Lung (tissue), 11 donors: ENCODE measurements at regions not wholly inside any gene's neighbourhood (a gene's known extent, or its start where the extent isn't known, plus 50 kb on each side); places are given as distances from the start of the nearest gene placed in this dataset.

Experiments
- ATAC-seq: fragments of 200-7000 bp; cut with Tn5 transposase; one replicate; pipeline ENCODE4 v1.9.1; 2020; ENCODE audit warnings: moderate number of reproducible peaks; ENCODE audit not compliant: insufficient read depth, low FRiP score
- DNase-seq, 3 donors: peaks; one replicate each; pipeline ENCODE4 v3.0.0-alpha.2; 2013 to 2017
- H3K27ac ChIP-seq, 2 donors: one replicate each; pipeline ENCODE4 v1.5.1; 2013; ENCODE audit warnings: mild to moderate bottlenecking in 2 of 2, moderate library complexity in 2 of 2, control low read depth in 1 of 2, inconsistent platforms in 1 of 2, low read depth in 1 of 2, low read length in 1 of 2
- H3K27me3 ChIP-seq, 3 donors: one replicate each; pipeline ENCODE4 v1.5.1; 2013; ENCODE audit warnings: low read length in 2 of 3; ENCODE audit not compliant: control insufficient read depth in 3 of 3, insufficient read depth in 3 of 3
- H3K36me3 ChIP-seq, 4 donors: one replicate each; pipeline ENCODE4 v1.5.1; 2013; ENCODE audit warnings: low read length in 4 of 4, mild to moderate bottlenecking in 1 of 4, moderate library complexity in 1 of 4; ENCODE audit not compliant: control insufficient read depth in 4 of 4, insufficient read depth in 4 of 4
- H3K4me1 ChIP-seq, 5 donors: one replicate each; pipeline ENCODE4 v1.5.1; 2013; ENCODE audit warnings: low read length in 5 of 5, mild to moderate bottlenecking in 2 of 5, moderate library complexity in 1 of 5; ENCODE audit not compliant: control insufficient read depth in 5 of 5, insufficient read depth in 5 of 5
- H3K4me3 ChIP-seq: one replicate; pipeline ENCODE4 v1.5.1; 2013; ENCODE audit warnings: mild to moderate bottlenecking, control low read depth, moderate library complexity
- H3K9ac ChIP-seq, 2 donors: one replicate each; pipeline ENCODE4 v1.5.1; 2013; ENCODE audit warnings: low read length in 2 of 2, control low read depth in 1 of 2; ENCODE audit not compliant: insufficient read depth in 1 of 2
- H3K9me3 ChIP-seq, 4 donors: one replicate each; pipeline ENCODE4 v1.5.1; 2013; ENCODE audit warnings: low read length in 3 of 4, mild to moderate bottlenecking in 1 of 4, moderate library complexity in 1 of 4; ENCODE audit not compliant: control insufficient read depth in 4 of 4, insufficient read depth in 3 of 4
- CTCF ChIP-seq: IDR thresholded peaks from 2 replicates; pipeline ENCODE4 v1.5.1; 2012; ENCODE audit warnings: mild to moderate bottlenecking; ENCODE audit errors: control extremely low read depth, extremely low read depth
- WGBS, 2 donors: extraction: QIAGEN DNeasy Blood & Tissue Kit; methylation state at CpG; one replicate each; pipeline ENCODE4 v1.1.7; 2013; 5-methylcytosine and 5-hydroxymethylcytosine counted together
- donor health status: control.
- donor health status: control.
- donor health status: Bipolar disorder and iron deficiency.
- donor health status: healthy.
- donor health status: DM: yes; HTN: yes; CAD: no.

GRCh38 chr21:14829685-14830084, 235.1 kb downstream of the NRIP1 start:
- no peaks in the 10 kb centered on the region for H3K4me1 ChIP-seq
- H3K36me3 ChIP-seq, result no peaks in the 10 kb centered on the region
- no peak overlapping the region for H3K4me3 ChIP-seq
- H3K27ac ChIP-seq, result no peak overlapping the region
- no peak for TF ChIP-seq CTCF
- DNase-seq, result no peak
- no peak for ATAC-seq
- no peak overlapping the region for H3K9ac ChIP-seq
- no peaks in the 10 kb centered on the region for H3K9me3 ChIP-seq
- WGBS, 2 donors, result 88 to 90% methylated on average over 3 of the region's 3 CpGs
- no peaks in the 10 kb centered on the region for H3K27me3 ChIP-seq

DNA sequence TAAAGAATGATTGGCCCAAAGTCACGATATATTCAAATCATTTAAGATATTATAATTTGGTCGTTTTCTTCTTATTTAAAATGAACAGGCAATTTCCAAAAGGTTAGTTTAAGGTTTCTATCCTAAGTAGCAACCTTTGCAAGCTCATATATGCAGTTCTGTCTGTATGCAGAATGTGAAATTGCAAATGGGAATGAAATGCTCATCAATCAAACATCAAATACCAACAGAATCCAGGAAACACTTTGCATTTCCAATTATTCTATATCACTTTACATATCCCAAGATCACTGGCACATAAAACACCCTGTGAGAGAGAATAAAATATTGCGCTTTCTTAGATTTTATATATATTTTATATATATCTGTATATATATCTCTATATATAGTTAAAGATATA, 237.3 kb downstream of the NRIP1 start:
- TF ChIP-seq CTCF, result no peak
- Histone ChIP-seq H3K27ac (no peak overlapping the region), H3K9ac (no peak overlapping the region), H3K36me3 (no peaks in the 10 kb centered on the region), H3K4me3 (no peak overlapping the region), H3K9me3 (no peaks in the 10 kb centered on the region), H3K27me3 (no peaks in the 10 kb centered on the region), H3K4me1 (no peaks in the 10 kb centered on the region)
- 87 to 90% methylated on average over 3 of the region's 3 CpGs for WGBS, 2 donors
- ATAC-seq (no peak), DNase-seq (no peak)

DNA sequence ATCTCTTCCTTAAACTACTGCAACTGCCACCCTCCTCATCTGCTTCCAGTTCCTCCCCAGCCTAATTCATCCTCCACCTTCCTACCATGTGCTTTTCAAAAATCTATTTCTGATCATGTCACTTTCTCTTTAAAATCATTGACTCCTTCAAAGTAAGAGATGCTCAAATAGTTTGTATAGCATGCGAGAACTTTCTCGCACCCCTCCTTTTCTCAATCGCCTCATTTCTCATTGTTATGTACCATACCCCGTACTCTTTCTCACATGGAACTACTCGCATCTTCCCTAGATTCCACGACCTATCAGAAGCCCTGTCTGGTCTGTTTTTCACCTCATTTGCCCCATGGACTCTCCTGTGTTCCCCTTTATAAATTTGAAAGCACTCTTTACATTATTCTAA, 238.2 kb downstream of the NRIP1 start:
- H3K9me3 ChIP-seq, result no peaks in the 10 kb centered on the region
- no peaks in the 10 kb centered on the region for H3K27me3 ChIP-seq
- no peak for DNase-seq
- H3K36me3 ChIP-seq, result no peaks in the 10 kb centered on the region
- no peak for ATAC-seq
- H3K9ac ChIP-seq, result no peak overlapping the region
- H3K4me1 ChIP-seq, result no peaks in the 10 kb centered on the region
- H3K4me3 ChIP-seq, result no peak overlapping the region
- no peak for TF ChIP-seq CTCF
- H3K27ac ChIP-seq, result no peak overlapping the region
- 83 to 92% methylated on average over 6 of the region's 6 CpGs for WGBS, 2 donors

- Histone ChIP-seq H3K4me3 (no peak overlapping the region), H3K4me1 (no peaks in the 10 kb centered on the region), H3K27ac (no peak overlapping the region), H3K36me3 (no peaks in the 10 kb centered on the region), H3K9me3 (no peaks in the 10 kb centered on the region), H3K9ac (no peak overlapping the region), H3K27me3 (no peaks in the 10 kb centered on the region)
- no peak for ATAC-seq
- no peak for DNase-seq
- WGBS, 2 donors, result 86 to 93% methylated on average over 3 of the region's 3 CpGs
- TF ChIP-seq CTCF, result no peak
Measured at GRCh38 chr21:14825514-14825974, 239.3 kb downstream of the NRIP1 start.
